D721Med (cell line): ENCODE measurements at regions not wholly inside any gene's neighbourhood (a gene's known extent, or its start where the extent isn't known, plus 50 kb on each side); places are given as distances from the start of the nearest gene placed in this dataset.
A peak's percentile ranks its signal among the peaks of the same experiment; 100 is the strongest.

ENCODE experiments used
- DNase-seq: peaks from one replicate; pipeline ENCODE4 v3.0.0; 2011; ENCODE audit warnings: low spot score; ENCODE audit not compliant: insufficient read length
- FAIRE-seq: peaks from 2 replicates; lab custom pipeline; 2011; peaks lifted over from hg19 to GRCh38; lab: Jason Lieb, UNC
- TF ChIP-seq, protein P1 (sequence below): IDR thresholded peaks from 2 replicates; pipeline ENCODE4 v1.5.1; 2012; ENCODE audit warnings: mild to moderate bottlenecking, control low read depth; ENCODE audit not compliant: insufficient read depth; ENCODE audit errors: missing control alignments

DNA sequence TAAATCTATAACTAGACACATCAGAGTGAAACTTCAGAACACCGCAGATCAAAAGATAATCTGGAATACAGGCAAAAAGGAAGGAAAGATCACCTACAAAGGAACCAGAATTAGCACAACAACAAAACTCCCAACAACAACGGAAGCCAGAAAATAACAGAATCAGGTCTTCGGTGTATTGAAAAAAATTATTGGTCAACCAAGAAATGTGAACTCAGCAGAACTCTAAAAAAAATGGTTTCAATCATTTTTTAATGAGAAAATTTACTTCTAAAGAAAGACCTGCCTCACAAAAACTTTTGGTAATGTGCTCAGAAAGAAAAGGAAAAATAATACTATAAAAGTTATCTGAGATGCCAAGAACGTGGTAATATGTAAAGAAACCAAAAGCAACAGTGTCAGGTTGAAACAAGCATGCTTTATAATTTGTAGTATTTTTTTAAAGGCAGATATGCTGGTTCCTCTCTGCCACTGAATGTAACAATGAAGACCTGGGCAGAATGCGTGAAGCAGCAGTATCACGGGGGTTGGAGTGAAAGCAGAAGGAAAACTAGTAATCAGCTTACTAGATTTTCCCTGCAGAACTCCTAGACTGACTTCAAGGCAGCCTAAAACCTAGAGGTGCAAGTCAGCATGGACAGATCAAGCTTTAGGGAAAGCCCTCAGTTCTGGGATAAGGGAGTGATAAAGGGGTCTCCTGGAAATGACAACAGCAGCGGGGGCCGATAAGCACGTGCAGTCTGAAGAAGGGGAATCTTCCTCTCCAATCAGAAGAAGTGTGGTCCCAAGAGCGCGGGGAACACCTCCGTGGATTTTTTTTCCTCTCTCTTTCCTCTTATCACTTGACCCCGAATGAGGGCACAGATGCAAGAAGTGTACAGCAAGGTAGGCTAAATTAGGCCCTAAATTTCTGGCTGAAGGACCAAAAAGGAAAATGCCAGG is 80.9 kb upstream of the TEKT1 start:
- TF ChIP-seq, protein P1, sequence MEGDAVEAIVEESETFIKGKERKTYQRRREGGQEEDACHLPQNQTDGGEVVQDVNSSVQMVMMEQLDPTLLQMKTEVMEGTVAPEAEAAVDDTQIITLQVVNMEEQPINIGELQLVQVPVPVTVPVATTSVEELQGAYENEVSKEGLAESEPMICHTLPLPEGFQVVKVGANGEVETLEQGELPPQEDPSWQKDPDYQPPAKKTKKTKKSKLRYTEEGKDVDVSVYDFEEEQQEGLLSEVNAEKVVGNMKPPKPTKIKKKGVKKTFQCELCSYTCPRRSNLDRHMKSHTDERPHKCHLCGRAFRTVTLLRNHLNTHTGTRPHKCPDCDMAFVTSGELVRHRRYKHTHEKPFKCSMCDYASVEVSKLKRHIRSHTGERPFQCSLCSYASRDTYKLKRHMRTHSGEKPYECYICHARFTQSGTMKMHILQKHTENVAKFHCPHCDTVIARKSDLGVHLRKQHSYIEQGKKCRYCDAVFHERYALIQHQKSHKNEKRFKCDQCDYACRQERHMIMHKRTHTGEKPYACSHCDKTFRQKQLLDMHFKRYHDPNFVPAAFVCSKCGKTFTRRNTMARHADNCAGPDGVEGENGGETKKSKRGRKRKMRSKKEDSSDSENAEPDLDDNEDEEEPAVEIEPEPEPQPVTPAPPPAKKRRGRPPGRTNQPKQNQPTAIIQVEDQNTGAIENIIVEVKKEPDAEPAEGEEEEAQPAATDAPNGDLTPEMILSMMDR, result no peak
- no peak for DNase-seq
- FAIRE-seq, result no peak

DNA sequence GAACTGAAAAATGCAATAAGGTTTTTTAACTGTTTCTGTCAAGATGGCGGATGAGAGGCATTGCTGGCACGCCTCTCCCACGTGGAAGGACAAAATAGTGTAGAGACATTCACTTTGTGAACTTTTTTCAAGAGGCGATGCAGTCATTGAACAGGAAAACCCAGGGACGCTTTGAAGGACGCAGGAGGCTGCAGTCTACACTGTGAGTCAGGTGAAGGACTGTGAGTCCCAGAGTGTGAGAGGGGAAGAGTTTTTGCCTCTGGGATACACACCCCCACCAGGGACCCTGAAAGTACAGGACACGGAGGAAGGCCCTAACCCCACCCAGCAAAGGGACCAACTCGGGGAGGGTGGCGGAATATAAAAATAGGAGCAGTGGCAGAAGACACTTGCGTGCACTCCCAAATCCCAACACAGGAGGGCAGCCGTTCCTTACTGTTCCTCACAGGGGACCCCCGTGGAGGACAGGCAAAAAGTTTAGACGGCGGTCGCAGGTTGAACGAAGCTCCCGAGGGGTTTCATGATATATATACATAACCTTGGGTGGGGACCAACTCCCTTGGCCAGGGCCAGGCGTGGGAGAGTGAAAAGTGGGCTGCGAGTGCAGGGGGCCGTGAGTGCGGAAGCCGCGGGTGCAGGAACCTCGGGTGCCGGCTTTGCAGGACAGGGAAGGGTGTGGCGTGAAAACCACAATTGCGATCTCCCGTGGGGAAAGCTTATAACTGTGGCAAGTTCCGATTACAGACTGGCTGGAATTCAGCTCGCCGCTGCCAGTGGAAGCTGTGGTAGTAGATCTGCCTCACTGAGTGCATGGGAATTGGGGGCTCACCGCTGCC is 82.0 kb upstream of the ALOX12 start:
- peak; percentile 40 for DNase-seq
- TF ChIP-seq, protein P1, result peak; percentile 57
- FAIRE-seq, result no peak

DNA sequence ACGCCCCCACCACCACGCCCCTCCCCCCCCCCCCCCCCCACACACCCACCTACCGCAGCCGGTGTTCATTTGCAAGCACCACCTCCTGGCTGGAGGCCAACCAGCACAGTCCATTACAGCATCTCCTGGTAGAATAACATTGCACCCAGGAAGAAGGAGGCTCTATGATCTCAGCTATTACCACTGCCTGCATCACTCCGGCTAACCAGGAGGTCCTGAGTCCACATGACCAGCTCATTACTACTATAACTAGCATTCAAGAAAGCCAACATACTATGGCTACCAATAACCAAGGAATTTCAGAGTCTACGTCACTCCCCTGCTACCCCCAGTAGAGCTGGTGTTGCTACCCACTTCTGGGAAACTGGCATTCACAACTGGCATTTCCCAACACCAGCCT is 81.1 kb upstream of the ALOX12 start:
- FAIRE-seq, result no peak
- no peak for DNase-seq
- TF ChIP-seq, protein P1, result no peak

DNA sequence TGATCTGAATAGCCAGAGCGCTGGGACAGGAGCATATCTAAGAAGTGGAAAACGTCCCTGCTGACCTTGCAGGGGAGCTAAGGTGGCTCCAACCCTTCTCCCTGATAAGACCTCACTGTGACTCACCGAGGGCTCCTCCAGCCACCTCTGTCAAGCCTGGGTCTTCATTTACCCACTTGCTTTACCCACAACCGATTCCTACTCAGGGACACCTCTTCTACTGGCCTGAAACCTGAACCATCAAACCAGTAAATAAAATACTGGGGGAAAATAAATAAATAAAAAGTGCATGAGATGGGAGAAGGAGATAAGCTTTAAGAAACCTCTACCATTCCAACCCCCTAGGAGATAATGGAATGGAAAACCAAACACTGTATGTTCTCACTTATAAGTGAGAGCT is 80.2 kb upstream of the ALOX12 start:
- DNase-seq, result no peak
- no peak for FAIRE-seq
- TF ChIP-seq, protein P1, result no peak

DNA sequence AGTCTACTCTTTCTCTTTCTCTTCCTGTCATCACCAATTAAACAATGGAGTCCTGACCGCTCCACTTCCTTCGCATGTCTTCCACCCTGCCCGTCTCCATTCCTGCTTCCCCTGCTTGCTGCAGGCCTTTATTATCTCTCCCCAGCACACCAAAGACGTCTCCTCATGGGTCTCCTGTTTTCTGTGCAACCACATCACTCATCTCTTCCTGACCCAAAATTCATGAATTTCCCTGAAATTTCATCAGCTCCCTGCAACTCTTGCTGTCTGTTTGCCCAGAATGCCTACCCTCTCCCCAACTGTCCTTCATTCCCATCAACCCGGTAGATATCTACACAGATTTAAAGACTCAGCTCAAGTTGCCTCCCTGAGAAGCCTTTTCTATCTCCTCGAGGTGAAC is 76.7 kb upstream of the ALOX12 start:
- FAIRE-seq (no peak), DNase-seq (no peak)
- TF ChIP-seq, protein P1, result no peak

DNA sequence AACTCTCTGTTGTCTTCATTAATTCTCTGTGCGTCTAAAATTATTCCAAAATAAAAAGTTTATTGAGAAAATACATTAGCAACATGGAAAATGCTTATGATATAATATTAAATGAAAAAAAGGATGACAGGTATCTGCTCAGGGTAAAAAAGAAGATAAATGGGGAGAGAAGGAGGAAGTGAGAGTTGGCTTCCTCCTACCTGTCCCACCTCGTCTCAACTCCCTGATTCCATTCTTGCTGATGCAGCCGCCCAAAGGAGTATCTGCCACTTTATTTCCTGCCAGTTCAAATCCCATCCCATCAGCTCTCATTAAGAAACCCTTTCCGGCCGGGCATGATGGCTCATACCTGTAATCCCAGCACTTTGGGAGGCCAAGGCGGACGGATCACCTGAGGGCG is 72.5 kb upstream of the ALOX12 start:
- TF ChIP-seq, protein P1, result no peak
- no peak for FAIRE-seq
- no peak for DNase-seq
